Neural cell (in vitro differentiated cells): ENCODE measurements at regions not wholly inside any gene's neighbourhood (a gene's known extent, or its start where the extent isn't known, plus 50 kb on each side); places are given as distances from the start of the nearest gene placed in this dataset.

Experiments
- H2AFZ ChIP-seq: fragments of 200-600, 300-800 bp; sonication (generic), shearing (Covaris generic); 2 replicates; pipeline ENCODE4 v1.6.0; 2014; ENCODE audit warnings: low read depth, mild to moderate bottlenecking, antibody characterized with exemption, low read length, moderate library complexity
- H3F3A ChIP-seq: fragments of 200-600 bp; shearing (Covaris generic); 2 replicates; pipeline ENCODE4 v1.6.1; 2016; ENCODE audit warnings: mild to moderate bottlenecking, moderate library complexity, mixed read lengths, antibody characterized with exemption, low read length; ENCODE audit not compliant: insufficient read depth, poor library complexity, severe bottlenecking
- H3K27ac ChIP-seq: fragments of 200-600, 300-800 bp; sonication (generic), shearing (Covaris generic); 2 replicates; pipeline ENCODE4 v1.5.1; 2014; ENCODE audit warnings: mild to moderate bottlenecking, low read length, moderate library complexity
- H3K27me3 ChIP-seq: fragments of 300-800, 200-600 bp; sonication (generic), shearing (Covaris generic); 2 replicates; pipeline ENCODE4 v1.6.0; 2014; ENCODE audit warnings: mild to moderate bottlenecking, low read depth, low read length, moderate library complexity; ENCODE audit not compliant: insufficient read depth
- H3K36me3 ChIP-seq: fragments of 300-800, 200-600 bp; sonication (generic), shearing (Covaris generic); 2 replicates; pipeline ENCODE4 v1.5.1; 2014; ENCODE audit warnings: mild to moderate bottlenecking, antibody characterized with exemption, low read length, moderate library complexity; ENCODE audit not compliant: insufficient read depth
- H3K4me2 ChIP-seq: fragments of 300-800, 200-600 bp; sonication (generic), shearing (Covaris generic); 2 replicates; pipeline ENCODE4 v1.6.0; 2014; ENCODE audit warnings: mild to moderate bottlenecking, low read length
- H3K4me3 ChIP-seq: fragments of 300-800, 200-600 bp; sonication (generic), shearing (Covaris generic); 2 replicates; pipeline ENCODE4 v1.5.1; 2014; ENCODE audit warnings: mild to moderate bottlenecking, low read length, moderate library complexity
- H3K79me2 ChIP-seq: fragments of 200-600 bp; shearing (Covaris generic); replicated peaks from 2 replicates; pipeline ENCODE4 v1.6.0; 2014; ENCODE audit warnings: mild to moderate bottlenecking, low read length, moderate library complexity; ENCODE audit not compliant: insufficient read depth
- H3K9ac ChIP-seq: fragments of 300-800, 200-600 bp; sonication (generic), shearing (Covaris generic); 2 replicates; pipeline ENCODE4 v1.6.1; 2016; ENCODE audit warnings: mild to moderate bottlenecking, low read length, mixed read lengths
- H3K9me2 ChIP-seq: fragments of 200-600 bp; shearing (Covaris generic); 2 replicates; pipeline ENCODE4 v1.6.1; 2016; ENCODE audit warnings: mild to moderate bottlenecking, low read length, mixed read lengths; ENCODE audit not compliant: insufficient read depth
- H3K9me3 ChIP-seq: fragments of 200-600, 300-800 bp; sonication (generic), shearing (Covaris generic); 2 replicates; pipeline ENCODE4 v1.6.1; 2016; ENCODE audit warnings: mild to moderate bottlenecking, mixed run types, low read length, moderate library complexity, mixed read lengths
- H4K20me1 ChIP-seq: fragments of 200-600 bp; shearing (Covaris generic); 2 replicates; pipeline ENCODE4 v1.6.1; 2016; ENCODE audit warnings: mild to moderate bottlenecking, mixed run types; ENCODE audit not compliant: insufficient read depth
- EP300 ChIP-seq: fragments of 450-650 bp; conservative IDR thresholded peaks from 2 replicates; pipeline ENCODE4 v1.6.1; 2014; ENCODE audit warnings: antibody characterized with exemption, mild to moderate bottlenecking, moderate library complexity; ENCODE audit not compliant: poor library complexity, severe bottlenecking
- EZH2 ChIP-seq: fragments of 200-600, 300-800 bp; shearing (Covaris generic), sonication (generic); IDR thresholded peaks from 2 replicates; pipeline ENCODE4 v1.6.1; 2014; ENCODE audit warnings: antibody characterized with exemption, low read length, borderline replicate concordance, mild to moderate bottlenecking; ENCODE audit not compliant: insufficient read depth, poor library complexity, severe bottlenecking
- MXI1 ChIP-seq: fragments of 450-650 bp; conservative IDR thresholded peaks from 2 replicates; pipeline ENCODE4 v1.6.1; 2014; ENCODE audit warnings: antibody characterized with exemption, mild to moderate bottlenecking; ENCODE audit not compliant: poor library complexity, severe bottlenecking
- POLR2AphosphoS5 ChIP-seq: IDR thresholded peaks from 2 replicates; pipeline ENCODE4 v1.6.1; 2012
- RAD21 ChIP-seq: fragments of 450-650 bp; conservative IDR thresholded peaks from 2 replicates; pipeline ENCODE4 v1.6.1; 2014; ENCODE audit warnings: antibody characterized with exemption, mild to moderate bottlenecking, moderate library complexity
- SMC3 ChIP-seq: fragments of 450-650 bp; conservative IDR thresholded peaks from 2 replicates; pipeline ENCODE4 v1.6.1; 2014; ENCODE audit warnings: antibody characterized with exemption, mild to moderate bottlenecking, moderate library complexity; ENCODE audit not compliant: poor library complexity
- TAF1 ChIP-seq: IDR thresholded peaks from 2 replicates; pipeline ENCODE4 v1.6.1; 2012; ENCODE audit warnings: low read depth
- TF ChIP-seq, protein P1 (sequence below): fragments of 450-650 bp; IDR thresholded peaks from 2 replicates; pipeline ENCODE4 v1.5.1; 2014; ENCODE audit warnings: antibody characterized with exemption, mild to moderate bottlenecking, moderate library complexity; ENCODE audit not compliant: poor library complexity, severe bottlenecking
- TF ChIP-seq, protein P2 (sequence below): IDR thresholded peaks from 2 replicates; pipeline ENCODE4 v1.6.1; 2012; ENCODE audit warnings: borderline replicate concordance

DNA sequence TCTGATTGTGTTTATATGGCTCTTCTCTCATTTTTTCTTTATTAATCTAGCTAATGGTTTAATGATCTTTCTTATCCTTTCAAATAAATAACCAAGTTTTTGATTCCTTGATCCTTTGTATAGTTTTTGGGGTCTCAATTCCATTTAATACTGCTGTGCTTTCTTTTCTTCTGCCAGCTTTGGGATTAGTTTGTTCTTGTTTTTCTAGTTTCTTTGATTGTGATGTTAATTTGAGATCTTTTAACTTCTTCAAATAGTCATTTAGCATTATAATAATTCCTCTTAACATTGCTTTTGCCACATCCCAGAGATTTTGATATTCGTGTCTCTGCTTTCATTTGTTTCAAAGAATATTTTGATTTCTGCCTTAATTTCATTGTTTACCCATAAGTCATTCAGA lies 1126.6 kb downstream of the NAALADL2 start:
- H3K27ac ChIP-seq: no peak overlapping the region
- no peak overlapping the region for H3K4me3 ChIP-seq
- H2AFZ ChIP-seq: no peak overlapping the region
- H3K9me2 ChIP-seq: no peaks in the 10 kb centered on the region
- H3K27me3 ChIP-seq: no peaks in the 10 kb centered on the region
- H3K9me3 ChIP-seq: no peaks in the 10 kb centered on the region
- H3K36me3 ChIP-seq: no peaks in the 10 kb centered on the region
- no peaks in the 10 kb centered on the region for H3K79me2 ChIP-seq
- no peaks in the 10 kb centered on the region for H3F3A ChIP-seq
- H3K9ac ChIP-seq: no peak overlapping the region
- no peak overlapping the region for H3K4me2 ChIP-seq
- TF ChIP-seq RAD21: no peak
- no peak for TF ChIP-seq EP300
- TF ChIP-seq EZH2: no peak
- no peak for TF ChIP-seq MXI1
- TF ChIP-seq POLR2AphosphoS5: no peak
- TF ChIP-seq, protein P1, sequence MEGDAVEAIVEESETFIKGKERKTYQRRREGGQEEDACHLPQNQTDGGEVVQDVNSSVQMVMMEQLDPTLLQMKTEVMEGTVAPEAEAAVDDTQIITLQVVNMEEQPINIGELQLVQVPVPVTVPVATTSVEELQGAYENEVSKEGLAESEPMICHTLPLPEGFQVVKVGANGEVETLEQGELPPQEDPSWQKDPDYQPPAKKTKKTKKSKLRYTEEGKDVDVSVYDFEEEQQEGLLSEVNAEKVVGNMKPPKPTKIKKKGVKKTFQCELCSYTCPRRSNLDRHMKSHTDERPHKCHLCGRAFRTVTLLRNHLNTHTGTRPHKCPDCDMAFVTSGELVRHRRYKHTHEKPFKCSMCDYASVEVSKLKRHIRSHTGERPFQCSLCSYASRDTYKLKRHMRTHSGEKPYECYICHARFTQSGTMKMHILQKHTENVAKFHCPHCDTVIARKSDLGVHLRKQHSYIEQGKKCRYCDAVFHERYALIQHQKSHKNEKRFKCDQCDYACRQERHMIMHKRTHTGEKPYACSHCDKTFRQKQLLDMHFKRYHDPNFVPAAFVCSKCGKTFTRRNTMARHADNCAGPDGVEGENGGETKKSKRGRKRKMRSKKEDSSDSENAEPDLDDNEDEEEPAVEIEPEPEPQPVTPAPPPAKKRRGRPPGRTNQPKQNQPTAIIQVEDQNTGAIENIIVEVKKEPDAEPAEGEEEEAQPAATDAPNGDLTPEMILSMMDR: no peak
- TF ChIP-seq SMC3: no peak
- TF ChIP-seq, protein P2, sequence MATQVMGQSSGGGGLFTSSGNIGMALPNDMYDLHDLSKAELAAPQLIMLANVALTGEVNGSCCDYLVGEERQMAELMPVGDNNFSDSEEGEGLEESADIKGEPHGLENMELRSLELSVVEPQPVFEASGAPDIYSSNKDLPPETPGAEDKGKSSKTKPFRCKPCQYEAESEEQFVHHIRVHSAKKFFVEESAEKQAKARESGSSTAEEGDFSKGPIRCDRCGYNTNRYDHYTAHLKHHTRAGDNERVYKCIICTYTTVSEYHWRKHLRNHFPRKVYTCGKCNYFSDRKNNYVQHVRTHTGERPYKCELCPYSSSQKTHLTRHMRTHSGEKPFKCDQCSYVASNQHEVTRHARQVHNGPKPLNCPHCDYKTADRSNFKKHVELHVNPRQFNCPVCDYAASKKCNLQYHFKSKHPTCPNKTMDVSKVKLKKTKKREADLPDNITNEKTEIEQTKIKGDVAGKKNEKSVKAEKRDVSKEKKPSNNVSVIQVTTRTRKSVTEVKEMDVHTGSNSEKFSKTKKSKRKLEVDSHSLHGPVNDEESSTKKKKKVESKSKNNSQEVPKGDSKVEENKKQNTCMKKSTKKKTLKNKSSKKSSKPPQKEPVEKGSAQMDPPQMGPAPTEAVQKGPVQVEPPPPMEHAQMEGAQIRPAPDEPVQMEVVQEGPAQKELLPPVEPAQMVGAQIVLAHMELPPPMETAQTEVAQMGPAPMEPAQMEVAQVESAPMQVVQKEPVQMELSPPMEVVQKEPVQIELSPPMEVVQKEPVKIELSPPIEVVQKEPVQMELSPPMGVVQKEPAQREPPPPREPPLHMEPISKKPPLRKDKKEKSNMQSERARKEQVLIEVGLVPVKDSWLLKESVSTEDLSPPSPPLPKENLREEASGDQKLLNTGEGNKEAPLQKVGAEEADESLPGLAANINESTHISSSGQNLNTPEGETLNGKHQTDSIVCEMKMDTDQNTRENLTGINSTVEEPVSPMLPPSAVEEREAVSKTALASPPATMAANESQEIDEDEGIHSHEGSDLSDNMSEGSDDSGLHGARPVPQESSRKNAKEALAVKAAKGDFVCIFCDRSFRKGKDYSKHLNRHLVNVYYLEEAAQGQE: no peak
- TF ChIP-seq TAF1: no peak
- H4K20me1 ChIP-seq: no peaks in the 10 kb centered on the region

DNA sequence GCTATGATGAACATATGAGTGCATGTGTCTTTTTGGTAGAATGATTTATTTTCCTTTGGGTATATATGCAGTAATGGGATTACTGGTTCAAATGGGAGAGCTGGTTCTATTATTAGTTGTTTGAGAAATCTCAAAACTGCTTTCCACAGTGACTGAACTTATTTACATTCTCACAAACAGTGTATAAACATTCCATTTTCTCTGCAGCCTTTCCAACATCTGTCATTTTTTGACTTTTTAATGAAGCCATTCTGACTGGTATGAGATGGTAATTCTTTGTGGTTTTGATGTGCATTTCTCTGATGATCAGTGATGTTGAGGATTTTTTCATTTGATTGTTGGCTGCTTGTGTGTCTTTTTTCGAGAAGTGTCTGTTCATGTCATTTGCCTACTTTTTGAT lies 1124.2 kb downstream of the NAALADL2 start:
- Histone ChIP-seq H2AFZ (no peak overlapping the region), H3K4me2 (no peak overlapping the region), H3K9ac (no peak overlapping the region), H3K4me3 (no peak overlapping the region), H3K27ac (no peak overlapping the region), H3F3A (no peaks in the 10 kb centered on the region), H3K9me3 (no peaks in the 10 kb centered on the region), H3K36me3 (no peaks in the 10 kb centered on the region), H3K27me3 (no peaks in the 10 kb centered on the region), H3K79me2 (no peaks in the 10 kb centered on the region), H3K9me2 (no peaks in the 10 kb centered on the region), H4K20me1 (no peaks in the 10 kb centered on the region)
- TF ChIP-seq EP300 (peak; percentile 73), SMC3 (no peak), POLR2AphosphoS5 (peak; percentile 39)

DNA sequence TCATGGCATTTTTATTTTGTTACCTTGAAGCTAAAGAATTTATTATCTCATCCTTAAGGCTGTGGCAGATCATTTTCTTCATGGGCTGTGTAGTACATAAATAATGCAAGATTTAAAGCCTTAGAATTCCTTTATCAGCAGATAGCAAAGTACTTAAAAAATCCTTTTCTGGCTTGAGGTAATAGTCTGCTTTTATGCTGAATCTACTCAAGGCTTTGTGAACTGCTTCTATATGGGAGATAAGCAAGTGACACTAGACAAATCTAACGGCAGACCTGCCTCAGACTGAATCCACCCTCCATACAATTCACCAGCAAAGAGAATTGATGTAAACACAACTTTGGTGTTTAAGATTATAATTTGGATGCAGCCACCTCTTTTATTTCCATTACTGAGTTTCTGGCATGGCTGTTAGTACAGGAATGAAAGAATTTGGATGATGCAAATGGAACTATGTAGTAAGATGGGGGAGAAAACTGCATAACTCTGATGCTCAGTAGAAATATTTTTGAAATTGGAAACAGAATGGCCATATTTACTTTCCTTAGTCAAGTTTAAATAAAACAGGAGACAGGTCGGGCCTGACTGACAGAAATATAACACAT lies 1121.5 kb downstream of the NAALADL2 start:
- H3K9me2 ChIP-seq: no peaks in the 10 kb centered on the region
- TF ChIP-seq, protein P2: no peak
- TF ChIP-seq, protein P1: no peak
- no peak for TF ChIP-seq SMC3
- no peak for TF ChIP-seq TAF1
- no peak for TF ChIP-seq RAD21
- TF ChIP-seq POLR2AphosphoS5: no peak
- TF ChIP-seq EP300: no peak
- no peak for TF ChIP-seq EZH2
- TF ChIP-seq MXI1: no peak

More for the DNA sequence above, 1121.5 kb downstream of the NAALADL2 start:
- no peaks in the 10 kb centered on the region for H3F3A ChIP-seq
- H3K9me3 ChIP-seq: no peaks in the 10 kb centered on the region
- H4K20me1 ChIP-seq: no peaks in the 10 kb centered on the region
- H3K4me2 ChIP-seq: no peak overlapping the region
- no peak overlapping the region for H3K4me3 ChIP-seq
- H3K79me2 ChIP-seq: no peaks in the 10 kb centered on the region
- no peaks in the 10 kb centered on the region for H3K27me3 ChIP-seq
- H3K36me3 ChIP-seq: no peaks in the 10 kb centered on the region
- H2AFZ ChIP-seq: no peak overlapping the region
- H3K27ac ChIP-seq: no peak overlapping the region
- no peak overlapping the region for H3K9ac ChIP-seq
